ENCODE measurements at regions not wholly inside any gene's neighbourhood (a gene's known extent, or its start where the extent isn't known, plus 50 kb on each side); places are given as distances from the start of the nearest gene placed in this dataset.

DNA sequence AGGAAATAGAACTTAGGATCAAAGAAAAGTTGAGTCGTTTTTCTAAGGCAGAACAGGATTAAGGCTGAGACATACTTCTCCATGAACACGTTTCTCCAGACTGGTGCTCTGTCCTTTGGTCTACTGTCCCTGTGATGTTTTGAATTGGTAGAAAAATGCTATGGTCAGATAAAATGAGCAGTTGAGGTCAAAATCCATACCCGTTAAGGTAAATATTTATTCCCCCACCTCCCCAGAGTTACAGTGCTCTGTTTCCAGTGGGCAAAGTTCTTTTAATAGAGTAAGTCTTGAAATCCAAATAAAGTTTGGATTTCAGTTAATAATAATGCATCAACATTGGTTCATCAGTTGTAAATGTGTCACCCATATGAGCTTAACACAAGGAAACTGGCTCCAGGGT lies 74.5 kb downstream of the PTHLH start:
- no peaks in the 10 kb centered on the region for H3K27me3 ChIP-seq (ENCODE audit: control insufficient read depth in 1 of 2, insufficient read depth in 2 of 2, low read length in 1 of 2)
- no peak overlapping the region for H3K4me3 ChIP-seq (ENCODE audit: low read length in 2 of 2)
- ATAC-seq (ENCODE audit: low FRiP score) (no peak), DNase-seq (no peak)
- no peak overlapping the region for H3K27ac ChIP-seq (ENCODE audit: low read depth in 1 of 2, low read length in 2 of 2)
- intact Hi-C loops (cut with DNase I), result no loop called here
- no peaks in the 10 kb centered on the region for H3K4me1 ChIP-seq (ENCODE audit: control insufficient read depth in 1 of 2, insufficient read depth in 2 of 2, low read length in 2 of 2)
- WGBS, 2 donors, result 77 to 78% methylated on average over 3 of the region's 3 CpGs
- no peaks in the 10 kb centered on the region for H3K9me3 ChIP-seq (ENCODE audit: control insufficient read depth, low read length)
- H3K36me3 ChIP-seq (ENCODE audit: control insufficient read depth in 1 of 2, insufficient read depth in 2 of 2, low read length in 1 of 2), result no peaks in the 10 kb centered on the region

DNA sequence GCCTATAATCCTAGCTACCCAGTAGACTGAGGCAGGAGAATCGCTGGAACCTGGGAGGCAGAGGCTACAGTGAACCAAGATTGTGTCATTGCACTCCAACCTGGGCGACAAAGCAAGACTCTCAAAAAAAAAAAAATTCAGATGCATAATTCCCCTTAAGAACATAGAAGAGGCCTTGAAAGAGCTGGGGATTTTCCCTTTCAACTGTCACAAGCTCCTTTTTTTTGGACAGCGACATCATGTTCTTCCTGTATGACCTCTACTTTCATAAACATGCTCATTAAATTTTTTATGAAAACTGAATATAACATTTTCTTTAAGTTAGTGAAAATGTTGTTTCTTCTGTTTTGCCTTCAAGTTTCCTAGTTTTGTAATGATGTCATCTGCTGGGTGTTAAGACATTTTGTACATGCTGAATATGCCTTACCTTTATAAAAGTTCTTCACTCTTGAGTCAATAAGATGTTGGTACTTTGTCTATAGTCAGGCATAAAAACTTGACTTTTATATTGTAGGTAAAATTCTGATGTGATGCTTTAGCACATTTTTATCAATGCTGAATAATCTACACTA lies 76.0 kb downstream of the PTHLH start:
- H3K27me3 ChIP-seq (ENCODE audit: control insufficient read depth in 1 of 2, insufficient read depth in 2 of 2, low read length in 1 of 2), result no peaks in the 10 kb centered on the region
- H3K36me3 ChIP-seq (ENCODE audit: control insufficient read depth in 1 of 2, insufficient read depth in 2 of 2, low read length in 1 of 2), result no peaks in the 10 kb centered on the region
- no peaks in the 10 kb centered on the region for H3K4me1 ChIP-seq (ENCODE audit: control insufficient read depth in 1 of 2, insufficient read depth in 2 of 2, low read length in 2 of 2)
- H3K4me3 ChIP-seq (ENCODE audit: low read length in 2 of 2), result no peak overlapping the region
- DNase-seq (no peak), ATAC-seq (ENCODE audit: low FRiP score) (no peak)
- H3K27ac ChIP-seq (ENCODE audit: low read depth in 1 of 2, low read length in 2 of 2), result no peak overlapping the region
- 92 to 98% methylated on average over 3 of the region's 3 CpGs for WGBS, 2 donors
- intact Hi-C loops (cut with DNase I), result no loop called here
- H3K9me3 ChIP-seq (ENCODE audit: control insufficient read depth, low read length), result no peaks in the 10 kb centered on the region

DNA sequence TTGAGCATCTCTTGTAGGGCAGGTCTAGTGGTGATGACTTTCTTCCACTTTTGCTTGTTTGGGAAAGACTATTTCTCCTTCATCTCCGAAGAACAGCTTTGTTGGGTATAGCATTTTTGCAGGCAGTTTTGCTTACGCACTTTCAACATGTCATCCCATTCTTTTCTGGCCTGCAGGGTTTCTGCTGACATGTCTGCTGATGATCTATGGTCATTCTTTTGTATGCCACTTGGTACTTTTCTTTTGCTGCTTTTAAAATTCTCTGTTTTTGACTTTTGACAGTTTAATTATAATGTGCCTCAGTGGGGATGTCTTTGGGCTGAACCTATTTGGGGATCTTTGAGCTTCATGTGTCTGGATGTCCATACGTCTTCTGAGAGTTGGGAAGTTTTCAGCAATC lies 78.2 kb downstream of the PTHLH start:
- no peaks in the 10 kb centered on the region for H3K9me3 ChIP-seq (ENCODE audit: control insufficient read depth, low read length)
- ATAC-seq (ENCODE audit: low FRiP score) (no peak), DNase-seq (no peak)
- H3K27me3 ChIP-seq (ENCODE audit: control insufficient read depth in 1 of 2, insufficient read depth in 2 of 2, low read length in 1 of 2), result no peaks in the 10 kb centered on the region
- intact Hi-C loops (cut with DNase I), result no loop called here
- no peak overlapping the region for H3K27ac ChIP-seq (ENCODE audit: low read depth in 1 of 2, low read length in 2 of 2)
- 79 to 92% methylated on average over 3 of the region's 3 CpGs for WGBS, 2 donors
- no peak overlapping the region for H3K4me3 ChIP-seq (ENCODE audit: low read length in 2 of 2)
- H3K36me3 ChIP-seq (ENCODE audit: control insufficient read depth in 1 of 2, insufficient read depth in 2 of 2, low read length in 1 of 2), result no peaks in the 10 kb centered on the region
- H3K4me1 ChIP-seq (ENCODE audit: control insufficient read depth in 1 of 2, insufficient read depth in 2 of 2, low read length in 2 of 2), result no peaks in the 10 kb centered on the region

DNA sequence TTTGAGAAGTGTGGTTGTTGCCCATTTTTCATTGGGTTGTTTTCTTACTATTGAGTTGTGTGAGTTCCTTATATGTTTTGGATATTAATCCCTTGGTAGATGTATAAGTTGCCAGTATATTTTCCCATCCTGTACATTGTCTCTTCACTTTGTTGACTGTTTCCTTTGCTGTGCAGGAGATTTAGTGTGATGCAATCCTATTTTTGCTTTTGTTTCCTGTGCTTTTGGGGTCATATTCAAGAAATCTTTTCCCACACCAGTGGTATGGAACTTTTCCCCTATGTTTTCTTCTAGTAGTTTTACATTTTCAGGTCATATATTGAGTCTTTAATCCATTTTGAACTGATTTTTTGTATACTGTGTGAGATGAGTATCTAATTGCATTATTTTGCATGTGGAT lies 92.8 kb downstream of the PTHLH start:
- H3K36me3 ChIP-seq (ENCODE audit: control insufficient read depth in 1 of 2, insufficient read depth in 2 of 2, low read length in 1 of 2), result no peaks in the 10 kb centered on the region
- ATAC-seq (ENCODE audit: low FRiP score) (no peak), DNase-seq (no peak)
- no peaks in the 10 kb centered on the region for H3K4me1 ChIP-seq (ENCODE audit: control insufficient read depth in 1 of 2, insufficient read depth in 2 of 2, low read length in 2 of 2)
- no peaks in the 10 kb centered on the region for H3K9me3 ChIP-seq (ENCODE audit: control insufficient read depth, low read length)
- no peak overlapping the region for H3K27ac ChIP-seq (ENCODE audit: low read depth in 1 of 2, low read length in 2 of 2)
- no peaks in the 10 kb centered on the region for H3K27me3 ChIP-seq (ENCODE audit: control insufficient read depth in 1 of 2, insufficient read depth in 2 of 2, low read length in 1 of 2)
- intact Hi-C loops (cut with DNase I), result no loop called here
- no peak overlapping the region for H3K4me3 ChIP-seq (ENCODE audit: low read length in 2 of 2)

DNA sequence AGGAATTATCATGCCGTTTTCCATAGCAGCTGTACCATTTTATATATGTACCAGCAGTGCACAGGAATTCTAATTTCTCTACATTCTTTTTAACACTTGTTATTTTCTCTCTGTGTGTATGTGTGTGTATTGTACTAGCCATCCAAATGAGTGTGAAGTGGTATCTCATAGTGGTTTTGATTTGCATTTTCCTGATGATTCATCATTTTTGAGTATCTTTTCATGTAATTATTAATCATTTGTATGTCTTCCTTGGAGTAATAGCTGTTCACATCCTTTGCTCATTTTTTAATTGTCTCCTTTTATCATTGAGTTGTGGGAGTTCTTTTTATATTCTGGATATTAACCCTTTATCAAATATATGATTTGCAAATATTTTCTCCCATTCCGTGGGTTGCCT lies 95.6 kb upstream of the MANSC4 start:
- no peak for ATAC-seq (ENCODE audit: low FRiP score)
- no peaks in the 10 kb centered on the region for H3K4me1 ChIP-seq (ENCODE audit: control insufficient read depth in 1 of 2, insufficient read depth in 2 of 2, low read length in 2 of 2)
- no peak overlapping the region for H3K27ac ChIP-seq (ENCODE audit: low read depth in 1 of 2, low read length in 2 of 2)
- no peak overlapping the region for H3K4me3 ChIP-seq (ENCODE audit: low read length in 2 of 2)
- H3K36me3 ChIP-seq (ENCODE audit: control insufficient read depth in 1 of 2, insufficient read depth in 2 of 2, low read length in 1 of 2), result no peaks in the 10 kb centered on the region
- no peaks in the 10 kb centered on the region for H3K9me3 ChIP-seq (ENCODE audit: control insufficient read depth, low read length)
- no peaks in the 10 kb centered on the region for H3K27me3 ChIP-seq (ENCODE audit: control insufficient read depth in 1 of 2, insufficient read depth in 2 of 2, low read length in 1 of 2)
- intact Hi-C loops (cut with DNase I), result no loop called here
- 0 to 1% methylated on average over 2 of the region's 2 CpGs for WGBS, 2 donors
- DNase-seq, result no peak

DNA sequence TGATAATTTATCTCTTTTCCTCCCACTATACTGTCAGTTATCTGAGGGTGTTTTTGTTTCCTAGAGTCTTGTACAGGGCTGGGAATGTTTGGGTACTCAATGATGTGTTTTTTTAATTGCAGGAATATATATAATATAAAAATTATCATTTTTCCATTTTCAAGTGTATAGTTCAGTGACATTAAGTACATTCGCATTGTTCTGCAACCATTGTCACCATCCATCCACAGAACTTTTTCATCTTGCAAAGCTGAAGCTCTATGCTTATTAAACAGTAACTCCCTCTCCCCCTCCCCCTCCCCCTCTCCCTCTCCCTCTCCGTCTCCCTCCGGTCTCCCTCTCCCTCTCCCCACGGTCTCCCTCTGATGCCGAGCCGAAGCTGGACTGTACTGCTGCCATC lies 93.0 kb upstream of the MANSC4 start:
- H3K27ac ChIP-seq (ENCODE audit: low read depth in 1 of 2, low read length in 2 of 2), result no peak overlapping the region
- no peaks in the 10 kb centered on the region for H3K9me3 ChIP-seq (ENCODE audit: control insufficient read depth, low read length)
- H3K4me3 ChIP-seq (ENCODE audit: low read length in 2 of 2), result no peak overlapping the region
- ATAC-seq (ENCODE audit: low FRiP score), result no peak
- intact Hi-C loops (cut with DNase I), result no loop called here
- no peaks in the 10 kb centered on the region for H3K36me3 ChIP-seq (ENCODE audit: control insufficient read depth in 1 of 2, insufficient read depth in 2 of 2, low read length in 1 of 2)
- WGBS, 2 donors, result 93 to 97% methylated on average over 6 of the region's 6 CpGs
- DNase-seq, result no peak
- H3K4me1 ChIP-seq (ENCODE audit: control insufficient read depth in 1 of 2, insufficient read depth in 2 of 2, low read length in 2 of 2), result no peaks in the 10 kb centered on the region
- H3K27me3 ChIP-seq (ENCODE audit: control insufficient read depth in 1 of 2, insufficient read depth in 2 of 2, low read length in 1 of 2), result no peaks in the 10 kb centered on the region

DNA sequence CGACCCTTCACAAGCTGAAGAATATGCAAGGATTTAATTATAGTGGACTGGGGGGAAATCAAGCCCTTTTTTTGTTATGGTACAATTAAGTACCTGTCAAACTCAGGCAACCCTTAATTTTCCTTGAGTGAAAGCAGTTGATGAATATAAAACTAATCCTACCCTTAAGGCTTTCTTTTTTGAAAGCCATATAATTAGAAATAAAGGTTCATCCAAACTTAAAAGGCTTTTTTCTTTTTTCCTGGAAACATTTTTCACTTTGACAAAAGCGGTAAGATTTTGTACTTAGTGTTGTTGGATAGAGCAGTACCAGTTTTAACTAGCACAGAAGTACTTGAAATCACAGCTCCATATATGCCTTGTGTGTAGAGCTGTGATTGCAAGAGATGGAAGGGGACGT lies 91.9 kb upstream of the MANSC4 start:
- Histone ChIP-seq H3K27ac (ENCODE audit: low read depth in 1 of 2, low read length in 2 of 2) (no peak overlapping the region), H3K36me3 (ENCODE audit: control insufficient read depth in 1 of 2, insufficient read depth in 2 of 2, low read length in 1 of 2) (no peaks in the 10 kb centered on the region), H3K27me3 (ENCODE audit: control insufficient read depth in 1 of 2, insufficient read depth in 2 of 2, low read length in 1 of 2) (no peaks in the 10 kb centered on the region), H3K4me1 (ENCODE audit: control insufficient read depth in 1 of 2, insufficient read depth in 2 of 2, low read length in 2 of 2) (no peaks in the 10 kb centered on the region), H3K9me3 (ENCODE audit: control insufficient read depth, low read length) (no peaks in the 10 kb centered on the region), H3K4me3 (ENCODE audit: low read length in 2 of 2) (no peak overlapping the region)
- 90% methylated on average over 3 of the region's 3 CpGs for WGBS, 2 donors
- DNase-seq, result no peak
- no peak for ATAC-seq (ENCODE audit: low FRiP score)
- intact Hi-C loops (cut with DNase I), result no loop called here

DNA sequence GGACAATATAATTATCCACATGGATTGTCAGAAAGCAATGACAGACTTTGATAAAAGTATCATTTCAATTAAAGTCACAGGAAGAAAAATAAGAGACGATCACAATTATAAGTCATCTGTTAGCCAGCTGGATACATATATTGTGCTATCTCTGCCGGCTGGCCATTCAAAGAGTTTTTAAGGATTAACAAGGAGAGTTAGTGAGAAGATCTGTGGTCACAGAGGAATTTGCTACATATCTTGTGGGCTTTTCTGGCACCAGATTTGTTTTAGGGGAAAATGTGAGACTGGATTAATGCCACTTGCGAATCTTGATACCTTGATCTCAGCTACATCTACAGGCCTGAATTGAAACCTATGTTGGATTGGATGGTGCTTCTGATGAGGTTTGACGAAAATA lies 90.9 kb upstream of the MANSC4 start:
- DNase-seq (no peak), ATAC-seq (ENCODE audit: low FRiP score) (no peak)
- H3K27me3 ChIP-seq (ENCODE audit: control insufficient read depth in 1 of 2, insufficient read depth in 2 of 2, low read length in 1 of 2), result no peaks in the 10 kb centered on the region
- intact Hi-C loops (cut with DNase I), result no loop called here
- no peak overlapping the region for H3K4me3 ChIP-seq (ENCODE audit: low read length in 2 of 2)
- no peak overlapping the region for H3K27ac ChIP-seq (ENCODE audit: low read depth in 1 of 2, low read length in 2 of 2)
- no peaks in the 10 kb centered on the region for H3K4me1 ChIP-seq (ENCODE audit: control insufficient read depth in 1 of 2, insufficient read depth in 2 of 2, low read length in 2 of 2)
- H3K36me3 ChIP-seq (ENCODE audit: control insufficient read depth in 1 of 2, insufficient read depth in 2 of 2, low read length in 1 of 2), result no peaks in the 10 kb centered on the region
- H3K9me3 ChIP-seq (ENCODE audit: control insufficient read depth, low read length), result no peaks in the 10 kb centered on the region
- WGBS, 2 donors, result 90 to 95% methylated on average over 4 of the region's 4 CpGs

DNA sequence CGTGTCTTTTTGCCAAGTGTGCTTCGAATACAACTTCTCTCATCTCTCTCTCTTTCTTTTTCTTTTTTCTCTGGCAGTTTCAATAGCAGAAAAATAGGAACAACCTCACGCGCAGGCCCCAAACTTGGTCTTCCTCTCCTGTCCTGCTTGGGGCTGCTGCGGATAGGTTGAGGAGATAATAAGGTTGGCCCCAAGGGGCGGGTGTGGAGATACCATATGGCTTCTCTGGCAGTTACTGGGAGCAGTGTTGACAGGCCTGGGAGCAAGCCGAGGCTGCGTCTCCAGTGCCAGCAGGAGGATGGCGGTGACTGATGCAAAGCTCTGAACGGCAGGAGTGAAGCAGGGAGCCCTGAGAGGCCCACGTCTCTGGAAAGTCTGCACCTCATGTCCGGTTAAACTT lies 89.5 kb upstream of the MANSC4 start:
- Histone ChIP-seq H3K27me3 (ENCODE audit: control insufficient read depth in 1 of 2, insufficient read depth in 2 of 2, low read length in 1 of 2) (no peaks in the 10 kb centered on the region), H3K4me3 (ENCODE audit: low read length in 2 of 2) (no peak overlapping the region), H3K27ac (ENCODE audit: low read depth in 1 of 2, low read length in 2 of 2) (no peak overlapping the region), H3K4me1 (ENCODE audit: control insufficient read depth in 1 of 2, insufficient read depth in 2 of 2, low read length in 2 of 2) (no peaks in the 10 kb centered on the region), H3K36me3 (ENCODE audit: control insufficient read depth in 1 of 2, insufficient read depth in 2 of 2, low read length in 1 of 2) (no peaks in the 10 kb centered on the region), H3K9me3 (ENCODE audit: control insufficient read depth, low read length) (no peaks in the 10 kb centered on the region)
- no peak for DNase-seq
- ATAC-seq (ENCODE audit: low FRiP score), result no peak
- 28 to 43% methylated on average over 12 of the region's 12 CpGs for WGBS, 2 donors
- intact Hi-C loops (cut with DNase I), result no loop called here

Measured in aorta (tissue), 5 donors.